ENCODE measurements at regions not wholly inside any gene's neighbourhood (a gene's known extent, or its start where the extent isn't known, plus 50 kb on each side); places are given as distances from the start of the nearest gene placed in this dataset.

- TF ChIP-seq MAX (IDR thresholded peaks at IDR 0.05; ENCODE audit: low read depth, low read length) (no peak), POLR2A (IDR thresholded peaks at IDR 0.05; ENCODE audit: extremely low read depth, insufficient read length) (no peak), MYC (IDR thresholded peaks at IDR 0.05; ENCODE audit: low read depth, low read length) (no peak), CTCF (IDR thresholded peaks at IDR 0.05; ENCODE audit: low read depth, low read length) (no peak)
- H3K4me3 ChIP-seq (ENCODE audit: low read depth, low read length) = no peak overlapping the region
- no peak for DNase-seq (ENCODE audit: low read depth)
These were observed 111.2 kb upstream of the KLHL25 start for GRCh38 chr15:85905751-85906450.

- TF ChIP-seq MAX (IDR thresholded peaks at IDR 0.05; ENCODE audit: low read depth, low read length) (no peak), POLR2A (IDR thresholded peaks at IDR 0.05; ENCODE audit: extremely low read depth, insufficient read length) (no peak), MYC (IDR thresholded peaks at IDR 0.05; ENCODE audit: low read depth, low read length) (no peak), CTCF (IDR thresholded peaks at IDR 0.05; ENCODE audit: low read depth, low read length) (no peak)
- DNase-seq (ENCODE audit: low read depth) = no peak
- H3K4me3 ChIP-seq (ENCODE audit: low read depth, low read length) = no peak overlapping the region
These were observed 111.9 kb upstream of the KLHL25 start for GRCh38 chr15:85906640-85907039.

- no peak for DNase-seq (ENCODE audit: low read depth)
- H3K4me3 ChIP-seq (ENCODE audit: low read depth, low read length) = no peak overlapping the region
- no peak for TF ChIP-seq MYC (IDR thresholded peaks at IDR 0.05; ENCODE audit: low read depth, low read length)
- TF ChIP-seq CTCF (IDR thresholded peaks at IDR 0.05; ENCODE audit: low read depth, low read length) = no peak
- TF ChIP-seq POLR2A (IDR thresholded peaks at IDR 0.05; ENCODE audit: extremely low read depth, insufficient read length) = no peak
- TF ChIP-seq MAX (IDR thresholded peaks at IDR 0.05; ENCODE audit: low read depth, low read length) = no peak
These were observed 116.1 kb upstream of the KLHL25 start for GRCh38 chr15:85910834-85911233.

- no peak for DNase-seq (ENCODE audit: low read depth)
- no peak overlapping the region for H3K4me3 ChIP-seq (ENCODE audit: low read depth, low read length)
- TF ChIP-seq CTCF (IDR thresholded peaks at IDR 0.05; ENCODE audit: low read depth, low read length) (no peak), MAX (IDR thresholded peaks at IDR 0.05; ENCODE audit: low read depth, low read length) (no peak), MYC (IDR thresholded peaks at IDR 0.05; ENCODE audit: low read depth, low read length) (no peak), POLR2A (IDR thresholded peaks at IDR 0.05; ENCODE audit: extremely low read depth, insufficient read length) (no peak)
These were observed 118.7 kb upstream of the KLHL25 start for GRCh38 chr15:85913461-85913860.

GRCh38 chr15:85920956-85921355, 126.2 kb upstream of the KLHL25 start:
- TF ChIP-seq POLR2A (IDR thresholded peaks at IDR 0.05; ENCODE audit: extremely low read depth, insufficient read length) (no peak), MYC (IDR thresholded peaks at IDR 0.05; ENCODE audit: low read depth, low read length) (no peak), MAX (IDR thresholded peaks at IDR 0.05; ENCODE audit: low read depth, low read length) (no peak), CTCF (IDR thresholded peaks at IDR 0.05; ENCODE audit: low read depth, low read length) (no peak)
- DNase-seq (ENCODE audit: low read depth) = no peak
- no peak overlapping the region for H3K4me3 ChIP-seq (ENCODE audit: low read depth, low read length)
